ENCODE measurements at regions not wholly inside any gene's neighbourhood (a gene's known extent, or its start where the extent isn't known, plus 50 kb on each side); places are given as distances from the start of the nearest gene placed in this dataset.

DNA sequence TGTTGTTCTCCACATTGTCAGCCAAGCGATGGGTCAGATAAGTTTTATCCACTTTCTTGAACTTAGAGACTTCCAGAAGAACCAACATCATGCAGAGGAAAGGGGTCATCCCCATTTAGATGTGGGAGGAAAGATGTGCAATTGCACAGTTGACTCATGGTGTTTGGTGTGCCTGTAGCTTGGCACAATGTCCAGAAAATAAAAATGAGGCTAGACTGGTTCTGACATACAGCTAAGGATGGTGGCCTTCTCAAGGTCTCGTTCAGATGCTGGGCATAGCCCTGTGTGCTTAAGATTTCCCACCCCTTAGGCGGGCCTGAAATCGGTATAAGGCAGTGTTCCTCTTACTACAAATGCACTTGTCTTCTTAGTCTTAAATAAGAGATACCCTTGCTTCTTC lies 101.1 kb downstream of the PCDH7 start:
- no peak overlapping the region for H3K4me2 ChIP-seq (replicated peaks; ENCODE audit: extremely low read depth, low read length, poor library complexity, severe bottlenecking)

GRCh38 chr4:30821859-30822612 lies 101.9 kb downstream of the PCDH7 start:
- 97% methylated on average over 5 of the region's 12 CpGs for whole genome bisulfite sequencing (ENCODE audit: insufficient coverage)
- Mint-ChIP-seq H3K27me3 (ENCODE audit: low read depth in 3 of 3) (no peaks in the 10 kb centered on the region), H3K9me3 (peaks cover 0 to 3% (median 2%) of the 10 kb centered on the region in 7 donors), H3K4me3 (no peak overlapping the region), H3K4me1 (no peaks in the 10 kb centered on the region), H3K27ac (no peak overlapping the region), H3K36me3 (no peaks in the 10 kb centered on the region)
- H3K27ac ChIP-seq (ENCODE audit: low read depth in 1 of 2, low read length in 2 of 2): no peak overlapping the region
- H3K9ac ChIP-seq (ENCODE audit: insufficient read depth, low read length, poor library complexity, severe bottlenecking): no peak overlapping the region
- no peaks in the 10 kb centered on the region for H3K36me3 ChIP-seq (replicated peaks in 1 of 2; ENCODE audit: control insufficient read depth in 1 of 2, insufficient read depth in 2 of 2, low read length in 2 of 2)
- H4K20me1 ChIP-seq (ENCODE audit: insufficient read depth, low read length): no peaks in the 10 kb centered on the region
- TF ChIP-seq, protein P1, sequence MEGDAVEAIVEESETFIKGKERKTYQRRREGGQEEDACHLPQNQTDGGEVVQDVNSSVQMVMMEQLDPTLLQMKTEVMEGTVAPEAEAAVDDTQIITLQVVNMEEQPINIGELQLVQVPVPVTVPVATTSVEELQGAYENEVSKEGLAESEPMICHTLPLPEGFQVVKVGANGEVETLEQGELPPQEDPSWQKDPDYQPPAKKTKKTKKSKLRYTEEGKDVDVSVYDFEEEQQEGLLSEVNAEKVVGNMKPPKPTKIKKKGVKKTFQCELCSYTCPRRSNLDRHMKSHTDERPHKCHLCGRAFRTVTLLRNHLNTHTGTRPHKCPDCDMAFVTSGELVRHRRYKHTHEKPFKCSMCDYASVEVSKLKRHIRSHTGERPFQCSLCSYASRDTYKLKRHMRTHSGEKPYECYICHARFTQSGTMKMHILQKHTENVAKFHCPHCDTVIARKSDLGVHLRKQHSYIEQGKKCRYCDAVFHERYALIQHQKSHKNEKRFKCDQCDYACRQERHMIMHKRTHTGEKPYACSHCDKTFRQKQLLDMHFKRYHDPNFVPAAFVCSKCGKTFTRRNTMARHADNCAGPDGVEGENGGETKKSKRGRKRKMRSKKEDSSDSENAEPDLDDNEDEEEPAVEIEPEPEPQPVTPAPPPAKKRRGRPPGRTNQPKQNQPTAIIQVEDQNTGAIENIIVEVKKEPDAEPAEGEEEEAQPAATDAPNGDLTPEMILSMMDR (IDR thresholded peaks at IDR 0.05): no peak
- no peaks in the 10 kb centered on the region for H3K27me3 ChIP-seq (ENCODE audit: control insufficient read depth in 2 of 2, insufficient read depth in 2 of 2, low read length in 2 of 2)
- H3K9me3 ChIP-seq (replicated peaks in 1 of 2; ENCODE audit: control insufficient read depth in 1 of 2, insufficient read depth in 1 of 2, low read length in 2 of 2): no peaks in the 10 kb centered on the region
- intact Hi-C loops (cut with micrococcal nuclease): no loop called here
- no peaks in the 10 kb centered on the region for H3K79me2 ChIP-seq (ENCODE audit: insufficient read depth, low read length)
- H3K4me2 ChIP-seq (replicated peaks; ENCODE audit: extremely low read depth, low read length, poor library complexity, severe bottlenecking): no peak overlapping the region
- DNase-seq: no peak
- no peaks in the 10 kb centered on the region for H3K4me1 ChIP-seq (ENCODE audit: control insufficient read depth in 1 of 2, insufficient read depth in 2 of 2, low read length in 2 of 2)
- H2AFZ ChIP-seq (ENCODE audit: insufficient read depth, low read depth, low read length, poor library complexity, severe bottlenecking): no peak overlapping the region
- no peak overlapping the region for H3K4me3 ChIP-seq (replicated peaks in 1 of 3; ENCODE audit: low read depth in 2 of 3, low read length in 3 of 3)

More for the DNA sequence above, 101.1 kb downstream of the PCDH7 start:
- no peaks in the 10 kb centered on the region for H3K79me2 ChIP-seq (ENCODE audit: insufficient read depth, low read length)
- Mint-ChIP-seq H3K4me1 (no peaks in the 10 kb centered on the region), H3K9me3 (peaks cover 0 to 3% (median 2%) of the 10 kb centered on the region in 7 donors), H3K27ac (no peak overlapping the region), H3K4me3 (no peak overlapping the region), H3K27me3 (ENCODE audit: low read depth in 3 of 3) (no peaks in the 10 kb centered on the region), H3K36me3 (no peaks in the 10 kb centered on the region)
- H3K9ac ChIP-seq (ENCODE audit: insufficient read depth, low read length, poor library complexity, severe bottlenecking): no peak overlapping the region
- H3K27me3 ChIP-seq (ENCODE audit: control insufficient read depth in 2 of 2, insufficient read depth in 2 of 2, low read length in 2 of 2): no peaks in the 10 kb centered on the region
- no peak overlapping the region for H3K27ac ChIP-seq (ENCODE audit: low read depth in 1 of 2, low read length in 2 of 2)
- no peaks in the 10 kb centered on the region for H4K20me1 ChIP-seq (ENCODE audit: insufficient read depth, low read length)
- H3K36me3 ChIP-seq (replicated peaks in 1 of 2; ENCODE audit: control insufficient read depth in 1 of 2, insufficient read depth in 2 of 2, low read length in 2 of 2): no peaks in the 10 kb centered on the region
- no peak for DNase-seq
- H2AFZ ChIP-seq (ENCODE audit: insufficient read depth, low read depth, low read length, poor library complexity, severe bottlenecking): no peak overlapping the region
- intact Hi-C loops (cut with micrococcal nuclease): no loop called here
- 92% methylated on average over 2 of the region's 4 CpGs for WGBS (ENCODE audit: insufficient coverage)
- no peak overlapping the region for H3K4me3 ChIP-seq (replicated peaks in 1 of 3; ENCODE audit: low read depth in 2 of 3, low read length in 3 of 3)
- H3K4me1 ChIP-seq (ENCODE audit: control insufficient read depth in 1 of 2, insufficient read depth in 2 of 2, low read length in 2 of 2): no peaks in the 10 kb centered on the region
- TF ChIP-seq, protein P1 (IDR thresholded peaks at IDR 0.05): no peak
- no peaks in the 10 kb centered on the region for H3K9me3 ChIP-seq (replicated peaks in 1 of 2; ENCODE audit: control insufficient read depth in 1 of 2, insufficient read depth in 1 of 2, low read length in 2 of 2)
